ENCODE measurements at regions not wholly inside any gene's neighbourhood (a gene's known extent, or its start where the extent isn't known, plus 50 kb on each side); places are given as distances from the start of the nearest gene placed in this dataset.

DNA sequence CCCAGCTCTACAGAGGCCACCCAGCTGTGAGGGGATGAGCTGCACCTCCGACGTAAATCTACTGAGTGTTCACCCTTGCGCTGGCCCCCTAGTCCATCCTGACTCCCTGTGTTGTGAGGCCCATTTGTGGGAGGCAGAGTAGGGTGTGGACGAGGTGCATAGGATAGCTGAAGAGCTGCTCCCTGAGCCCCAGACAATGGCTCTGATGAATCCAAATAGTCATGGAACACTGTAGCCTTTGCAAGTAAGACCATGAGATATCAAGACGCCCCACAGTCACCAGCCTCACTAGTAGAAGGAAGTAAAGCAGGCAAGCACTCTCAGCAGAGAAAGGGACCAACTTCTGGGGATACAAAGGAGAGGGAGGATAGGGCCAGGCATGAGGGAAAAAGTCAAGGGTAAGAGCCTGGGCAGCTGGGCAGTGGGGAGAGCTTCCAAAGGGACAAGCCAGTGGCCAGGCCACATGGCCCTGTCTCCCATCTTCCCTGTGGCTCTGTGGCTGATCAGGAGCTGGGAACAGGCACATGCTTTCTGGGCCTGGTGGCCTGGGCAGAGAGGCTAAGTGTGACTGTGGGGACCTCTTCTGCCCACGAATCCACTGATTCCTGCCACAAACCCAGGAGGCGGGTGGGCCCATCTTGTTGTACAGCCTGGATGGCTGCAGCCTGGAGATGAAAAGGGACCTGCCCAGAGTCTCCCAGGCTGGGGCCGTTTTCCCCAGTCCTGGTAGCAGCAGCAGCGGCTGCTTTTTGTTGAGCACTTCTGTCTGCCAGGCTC, 55.5 kb upstream of the EPS8L3 start:
- Histone ChIP-seq H3K9me3 (ENCODE audit: insufficient read depth, low read depth) (peaks cover 12% of the 10 kb centered on the region; the same call in 1 of the 2 replicates), H3K27me3 (ENCODE audit: insufficient read depth, low read depth) (no peaks in the 10 kb centered on the region), H3K4me3 (no peak overlapping the region), H3K9me2 (ENCODE audit: insufficient read depth) (no peaks in the 10 kb centered on the region), H3K27ac (no peak overlapping the region), H3K4me1 (replicated peaks; ENCODE audit: insufficient read depth) (peaks cover 40% of the 10 kb centered on the region), H3K79me2 (ENCODE audit: low read depth) (no peaks in the 10 kb centered on the region), H4K20me1 (ENCODE audit: insufficient read depth) (no peaks in the 10 kb centered on the region), H3F3A (ENCODE audit: insufficient read depth, low read depth) (peaks cover 39% of the 10 kb centered on the region), H3K4me2 (no peak overlapping the region), H3K36me3 (ENCODE audit: low read depth) (no peaks in the 10 kb centered on the region; the same call in 1 of the 2 replicates), H2AFZ (no peak overlapping the region)
- BruUV-seq (replicated peaks), result no TSS peak
- CTCF ChIA-PET, result no interaction called here
- POLR2A ChIA-PET (ENCODE audit: unreplicated experiment), result no interaction called here
- DNase-seq, result no peak
- intact Hi-C loops (cut with micrococcal nuclease; ENCODE audit: unreplicated experiment), result no loop called here
- TF ChIP-seq, protein P1, sequence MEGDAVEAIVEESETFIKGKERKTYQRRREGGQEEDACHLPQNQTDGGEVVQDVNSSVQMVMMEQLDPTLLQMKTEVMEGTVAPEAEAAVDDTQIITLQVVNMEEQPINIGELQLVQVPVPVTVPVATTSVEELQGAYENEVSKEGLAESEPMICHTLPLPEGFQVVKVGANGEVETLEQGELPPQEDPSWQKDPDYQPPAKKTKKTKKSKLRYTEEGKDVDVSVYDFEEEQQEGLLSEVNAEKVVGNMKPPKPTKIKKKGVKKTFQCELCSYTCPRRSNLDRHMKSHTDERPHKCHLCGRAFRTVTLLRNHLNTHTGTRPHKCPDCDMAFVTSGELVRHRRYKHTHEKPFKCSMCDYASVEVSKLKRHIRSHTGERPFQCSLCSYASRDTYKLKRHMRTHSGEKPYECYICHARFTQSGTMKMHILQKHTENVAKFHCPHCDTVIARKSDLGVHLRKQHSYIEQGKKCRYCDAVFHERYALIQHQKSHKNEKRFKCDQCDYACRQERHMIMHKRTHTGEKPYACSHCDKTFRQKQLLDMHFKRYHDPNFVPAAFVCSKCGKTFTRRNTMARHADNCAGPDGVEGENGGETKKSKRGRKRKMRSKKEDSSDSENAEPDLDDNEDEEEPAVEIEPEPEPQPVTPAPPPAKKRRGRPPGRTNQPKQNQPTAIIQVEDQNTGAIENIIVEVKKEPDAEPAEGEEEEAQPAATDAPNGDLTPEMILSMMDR (conservative IDR thresholded peaks at IDR 0.05), result no peak
- no peak for TF ChIP-seq EZH2 (IDR thresholded peaks at IDR 0.05; ENCODE audit: low read depth)

DNA sequence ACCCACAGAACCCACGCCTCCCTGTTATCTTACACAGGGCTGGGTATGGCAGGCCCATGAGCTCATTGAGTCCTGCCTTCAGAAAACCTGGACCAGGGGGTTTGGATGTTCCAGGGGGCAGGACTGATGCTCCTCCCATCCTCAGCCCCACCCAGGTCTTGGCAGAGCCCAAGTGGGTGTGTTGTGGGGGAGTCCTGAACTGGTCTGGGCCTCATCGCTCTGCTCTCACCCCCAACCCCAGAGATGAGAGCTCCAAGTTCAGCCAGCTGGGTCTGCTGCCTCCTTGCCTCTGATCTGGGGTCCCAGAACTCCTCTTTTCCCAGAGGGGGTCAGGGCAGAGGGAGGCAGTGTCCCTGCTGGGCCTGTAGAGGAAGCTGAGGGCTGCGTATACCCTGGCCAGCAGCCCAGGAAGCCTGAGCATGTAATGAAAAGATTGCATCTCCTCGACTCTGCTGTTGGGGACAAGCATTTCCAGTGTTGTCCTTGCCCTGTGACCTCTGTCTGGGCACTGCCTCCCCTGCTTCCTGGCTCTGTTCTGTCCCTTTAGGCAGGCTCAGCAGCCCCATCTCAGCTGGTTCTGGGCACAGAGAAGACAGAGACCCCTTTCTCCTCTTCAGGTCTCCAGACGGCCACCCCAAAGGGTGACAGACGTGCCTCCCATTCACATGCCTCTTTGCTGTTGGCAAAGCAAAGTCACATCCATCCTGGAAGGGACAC, 54.7 kb upstream of the EPS8L3 start:
- Histone ChIP-seq H3F3A (ENCODE audit: insufficient read depth, low read depth) (peaks cover 32% of the 10 kb centered on the region), H3K4me1 (replicated peaks; ENCODE audit: insufficient read depth) (peaks cover 33% of the 10 kb centered on the region), H3K4me2 (no peak overlapping the region), H3K9me2 (ENCODE audit: insufficient read depth) (no peaks in the 10 kb centered on the region), H3K27ac (no peak overlapping the region), H3K4me3 (no peak overlapping the region), H3K9me3 (ENCODE audit: insufficient read depth, low read depth) (peaks cover 12% of the 10 kb centered on the region; the same call in 1 of the 2 replicates), H2AFZ (no peak overlapping the region), H3K79me2 (ENCODE audit: low read depth) (no peaks in the 10 kb centered on the region), H3K36me3 (ENCODE audit: low read depth) (no peaks in the 10 kb centered on the region; the same call in 1 of the 2 replicates), H3K27me3 (ENCODE audit: insufficient read depth, low read depth) (no peaks in the 10 kb centered on the region), H4K20me1 (ENCODE audit: insufficient read depth) (no peaks in the 10 kb centered on the region)
- BruUV-seq (replicated peaks), result no TSS peak
- ChIA-PET CTCF (interaction anchor here (0.6 kb wide), 1 partner anchor 1172 kb away, joined by 8 read pairs; no protein-coding TSS in a partner anchor), POLR2A (ENCODE audit: unreplicated experiment) (interaction anchor here (0.6 kb wide), 1 partner anchor 26 kb away, joined by 7 read pairs; no protein-coding TSS in a partner anchor)
- no peak for TF ChIP-seq EZH2 (IDR thresholded peaks at IDR 0.05; ENCODE audit: low read depth)
- intact Hi-C loops (cut with micrococcal nuclease; ENCODE audit: unreplicated experiment), result no loop called here
- no peak for DNase-seq

DNA sequence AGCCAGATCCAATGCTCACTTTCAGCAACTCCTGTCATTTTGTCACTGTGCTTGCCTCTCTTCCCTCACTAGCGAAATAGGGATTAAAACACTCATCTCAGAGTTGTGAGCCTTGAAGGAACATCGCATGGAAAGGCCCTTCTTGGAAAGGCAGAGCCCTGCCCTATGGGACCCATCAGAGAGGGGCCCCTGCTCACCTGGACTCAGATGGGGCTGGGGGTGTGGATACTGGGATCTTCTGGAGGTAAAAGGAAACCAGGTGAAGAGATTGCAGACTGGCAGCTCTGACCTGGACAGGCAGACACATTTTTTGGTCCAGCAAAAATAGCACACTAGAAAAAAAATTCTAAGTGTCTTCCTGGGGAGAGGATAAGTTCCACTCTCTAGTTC, 54.2 kb upstream of the EPS8L3 start:
- intact Hi-C loops (cut with micrococcal nuclease; ENCODE audit: unreplicated experiment), result no loop called here

More for the DNA sequence above, 54.2 kb upstream of the EPS8L3 start:
- H3K27ac ChIP-seq, result no peak overlapping the region
- H3K36me3 ChIP-seq (ENCODE audit: low read depth), result no peaks in the 10 kb centered on the region; the same call in 1 of the 2 replicates
- peaks cover 12% of the 10 kb centered on the region; the same call in 1 of the 2 replicates for H3K9me3 ChIP-seq (ENCODE audit: insufficient read depth, low read depth)
- ChIA-PET CTCF (interaction anchor here (0.6 kb wide), 1 partner anchor 1171 kb away, joined by 8 read pairs; no protein-coding TSS in a partner anchor), POLR2A (ENCODE audit: unreplicated experiment) (interaction anchor here (0.6 kb wide), 1 partner anchor 26 kb away, joined by 7 read pairs; no protein-coding TSS in a partner anchor)
- no peaks in the 10 kb centered on the region for H3K79me2 ChIP-seq (ENCODE audit: low read depth)
- H3F3A ChIP-seq (ENCODE audit: insufficient read depth, low read depth), result peaks cover 27% of the 10 kb centered on the region
- no peak overlapping the region for H3K4me2 ChIP-seq
- H2AFZ ChIP-seq, result no peak overlapping the region
- no peak for DNase-seq
- TF ChIP-seq EZH2 (IDR thresholded peaks at IDR 0.05; ENCODE audit: low read depth), result no peak
- TF ChIP-seq, protein P1 (conservative IDR thresholded peaks at IDR 0.05), result no peak
- H3K9me2 ChIP-seq (ENCODE audit: insufficient read depth), result no peaks in the 10 kb centered on the region
- H4K20me1 ChIP-seq (ENCODE audit: insufficient read depth), result no peaks in the 10 kb centered on the region
- H3K4me1 ChIP-seq (replicated peaks; ENCODE audit: insufficient read depth), result peaks cover 27% of the 10 kb centered on the region
- H3K27me3 ChIP-seq (ENCODE audit: insufficient read depth, low read depth), result no peaks in the 10 kb centered on the region
- no TSS peak for BruUV-seq (replicated peaks)
- H3K4me3 ChIP-seq, result no peak overlapping the region

Data from PC-9 (cell line).